ENCODE measurements at regions not wholly inside any gene's neighbourhood (a gene's known extent, or its start where the extent isn't known, plus 50 kb on each side); places are given as distances from the start of the nearest gene placed in this dataset.

- H3K36me3 ChIP-seq, result no peaks in the 10 kb centered on the region
- H3K9me3 ChIP-seq, result no peaks in the 10 kb centered on the region
- no peaks in the 10 kb centered on the region for H3K27me3 ChIP-seq
- H3K4me1 ChIP-seq, result no peaks in the 10 kb centered on the region
- no peak overlapping the region for H3K27ac ChIP-seq
- no peak for DNase-seq (ENCODE audit: extremely low spot score in 2 of 2)
- no peak for TF ChIP-seq CTCF (IDR thresholded peaks at IDR 0.05)
- TF ChIP-seq POLR2AphosphoS5 (IDR thresholded peaks at IDR 0.05; ENCODE audit: insufficient read depth in 1 of 2, low read depth in 1 of 2), result no peak
- no peak for TF ChIP-seq POLR2A (IDR thresholded peaks at IDR 0.05)
- H3K4me3 ChIP-seq, result no peak overlapping the region
- intact Hi-C loops (cut with DNase I), result no loop called here
Observed at GRCh38 chr5:174545926-174546325, 178.5 kb upstream of the MSX2 start.

- no peak overlapping the region for H3K4me3 ChIP-seq
- intact Hi-C loops (cut with DNase I), result no loop called here
- no peaks in the 10 kb centered on the region for H3K27me3 ChIP-seq
- no peaks in the 10 kb centered on the region for H3K4me1 ChIP-seq
- no peaks in the 10 kb centered on the region for H3K36me3 ChIP-seq
- H3K27ac ChIP-seq, result no peak overlapping the region
- TF ChIP-seq CTCF (IDR thresholded peaks at IDR 0.05), result no peak
- no peak for TF ChIP-seq POLR2AphosphoS5 (IDR thresholded peaks at IDR 0.05; ENCODE audit: insufficient read depth in 1 of 2, low read depth in 1 of 2)
- no peak for TF ChIP-seq POLR2A (IDR thresholded peaks at IDR 0.05)
- DNase-seq (ENCODE audit: extremely low spot score in 2 of 2), result no peak
- H3K9me3 ChIP-seq, result no peaks in the 10 kb centered on the region
Observed at GRCh38 chr5:174547814-174548213, 176.6 kb upstream of the MSX2 start.

GRCh38 chr5:174549254-174549653, 175.1 kb upstream of the MSX2 start:
- intact Hi-C loops (cut with DNase I), result no loop called here
- no peak for TF ChIP-seq POLR2AphosphoS5 (IDR thresholded peaks at IDR 0.05; ENCODE audit: insufficient read depth in 1 of 2, low read depth in 1 of 2)
- TF ChIP-seq CTCF (IDR thresholded peaks at IDR 0.05), result no peak
- TF ChIP-seq POLR2A (IDR thresholded peaks at IDR 0.05), result no peak
- DNase-seq (ENCODE audit: extremely low spot score in 2 of 2), result no peak
- Histone ChIP-seq H3K4me3 (no peak overlapping the region), H3K9me3 (no peaks in the 10 kb centered on the region), H3K27me3 (no peaks in the 10 kb centered on the region), H3K4me1 (no peaks in the 10 kb centered on the region), H3K36me3 (no peaks in the 10 kb centered on the region), H3K27ac (no peak overlapping the region)

GRCh38 chr5:174550026-174550425, 174.4 kb upstream of the MSX2 start:
- Histone ChIP-seq H3K9me3 (no peaks in the 10 kb centered on the region), H3K36me3 (no peaks in the 10 kb centered on the region), H3K27ac (no peak overlapping the region), H3K4me3 (no peak overlapping the region), H3K4me1 (no peaks in the 10 kb centered on the region), H3K27me3 (no peaks in the 10 kb centered on the region)
- TF ChIP-seq POLR2A (IDR thresholded peaks at IDR 0.05) (no peak), POLR2AphosphoS5 (IDR thresholded peaks at IDR 0.05; ENCODE audit: insufficient read depth in 1 of 2, low read depth in 1 of 2) (no peak), CTCF (IDR thresholded peaks at IDR 0.05) (no peak)
- no peak for DNase-seq (ENCODE audit: extremely low spot score in 2 of 2)
- intact Hi-C loops (cut with DNase I), result no loop called here

- H3K36me3 ChIP-seq, result no peaks in the 10 kb centered on the region
- H3K4me3 ChIP-seq, result no peak overlapping the region
- H3K27me3 ChIP-seq, result no peaks in the 10 kb centered on the region
- intact Hi-C loops (cut with DNase I), result no loop called here
- no peak for DNase-seq (ENCODE audit: extremely low spot score in 2 of 2)
- no peaks in the 10 kb centered on the region for H3K9me3 ChIP-seq
- H3K27ac ChIP-seq, result no peak overlapping the region
- no peaks in the 10 kb centered on the region for H3K4me1 ChIP-seq
- TF ChIP-seq CTCF (IDR thresholded peaks at IDR 0.05), result no peak
- TF ChIP-seq POLR2AphosphoS5 (IDR thresholded peaks at IDR 0.05; ENCODE audit: insufficient read depth in 1 of 2, low read depth in 1 of 2), result no peak
- no peak for TF ChIP-seq POLR2A (IDR thresholded peaks at IDR 0.05)
Observed at GRCh38 chr5:174552428-174552827, 172.0 kb upstream of the MSX2 start.
